Thyroid gland (tissue), 4 donors: ENCODE measurements at regions not wholly inside any gene's neighbourhood (a gene's known extent, or its start where the extent isn't known, plus 50 kb on each side); places are given as distances from the start of the nearest gene placed in this dataset.

Source experiments
- POLR2A ChIP-seq, 2 donors: fragments of 450-650 bp; IDR thresholded peaks; one replicate each; pipeline ENCODE4 v1.6.1; 2017; ENCODE audit warnings: antibody characterized with exemption in 2 of 2, mild to moderate bottlenecking in 2 of 2, moderate library complexity in 1 of 2
- TF ChIP-seq, protein P1 (sequence below), 6 experiments: fragments of 200-600 bp in 3 of 6; fragments of 450-650 bp in 3 of 6; sonication (generic) in 3 of 6; IDR thresholded peaks; one replicate each; pipeline ENCODE4 v1.5.1; 2016 to 2019; ENCODE audit warnings: antibody characterized with exemption in 6 of 6, mild to moderate bottlenecking in 2 of 6, inconsistent platforms in 1 of 6, moderate library complexity in 1 of 6

DNA sequence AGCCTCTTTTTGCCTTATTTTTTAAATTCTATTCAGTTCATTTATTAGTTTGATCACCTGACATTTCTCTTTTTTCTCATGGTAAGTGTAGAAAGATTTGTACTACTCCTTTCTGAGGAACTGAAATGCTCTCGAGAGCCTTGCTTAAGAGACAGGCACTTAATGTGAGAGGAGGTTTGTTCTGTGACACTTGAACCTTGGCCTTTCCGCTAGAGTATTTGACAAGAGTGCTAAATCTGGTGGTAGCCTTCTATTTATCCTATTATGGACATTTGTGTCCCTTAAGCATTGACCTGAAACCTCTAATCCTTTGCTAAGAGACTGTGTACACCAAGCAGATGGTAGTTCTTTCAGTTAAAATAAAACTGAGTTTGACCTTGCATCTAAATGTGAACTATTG lies 805.0 kb upstream of the PTPRD start:
- TF ChIP-seq, protein P1, sequence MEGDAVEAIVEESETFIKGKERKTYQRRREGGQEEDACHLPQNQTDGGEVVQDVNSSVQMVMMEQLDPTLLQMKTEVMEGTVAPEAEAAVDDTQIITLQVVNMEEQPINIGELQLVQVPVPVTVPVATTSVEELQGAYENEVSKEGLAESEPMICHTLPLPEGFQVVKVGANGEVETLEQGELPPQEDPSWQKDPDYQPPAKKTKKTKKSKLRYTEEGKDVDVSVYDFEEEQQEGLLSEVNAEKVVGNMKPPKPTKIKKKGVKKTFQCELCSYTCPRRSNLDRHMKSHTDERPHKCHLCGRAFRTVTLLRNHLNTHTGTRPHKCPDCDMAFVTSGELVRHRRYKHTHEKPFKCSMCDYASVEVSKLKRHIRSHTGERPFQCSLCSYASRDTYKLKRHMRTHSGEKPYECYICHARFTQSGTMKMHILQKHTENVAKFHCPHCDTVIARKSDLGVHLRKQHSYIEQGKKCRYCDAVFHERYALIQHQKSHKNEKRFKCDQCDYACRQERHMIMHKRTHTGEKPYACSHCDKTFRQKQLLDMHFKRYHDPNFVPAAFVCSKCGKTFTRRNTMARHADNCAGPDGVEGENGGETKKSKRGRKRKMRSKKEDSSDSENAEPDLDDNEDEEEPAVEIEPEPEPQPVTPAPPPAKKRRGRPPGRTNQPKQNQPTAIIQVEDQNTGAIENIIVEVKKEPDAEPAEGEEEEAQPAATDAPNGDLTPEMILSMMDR (IDR thresholded peaks at IDR 0.05), result no peak
- no peak for TF ChIP-seq POLR2A (IDR thresholded peaks at IDR 0.05)
